Epithelial cell of prostate (primary cell): ENCODE measurements at regions not wholly inside any gene's neighbourhood (a gene's known extent, or its start where the extent isn't known, plus 50 kb on each side); places are given as distances from the start of the nearest gene placed in this dataset.

Source experiments
- DNase-seq: peaks from one replicate; pipeline ENCODE4 v3.0.0-alpha.2; 2011; ENCODE audit warnings: low read depth, low spot score
- H3K27ac ChIP-seq: fragments of 450-650 bp; 2 replicates; pipeline ENCODE4 v1.5.1; 2017; ENCODE audit warnings: mild to moderate bottlenecking

GRCh38 chr12:59839514-59839913, 243.7 kb downstream of the SLC16A7 start:
- no peak overlapping the region for H3K27ac ChIP-seq
- no peak for DNase-seq

- DNase-seq = no peak
- no peak overlapping the region for H3K27ac ChIP-seq
These were observed 247.5 kb downstream of the SLC16A7 start for GRCh38 chr12:59843260-59843843.

- DNase-seq = no peak
- H3K27ac ChIP-seq = no peak overlapping the region
These were observed 248.9 kb downstream of the SLC16A7 start for GRCh38 chr12:59844750-59845149.

- no peak for DNase-seq
- H3K27ac ChIP-seq = no peak overlapping the region
These were observed 249.5 kb downstream of the SLC16A7 start for GRCh38 chr12:59845293-59845692.

- DNase-seq = no peak
- no peak overlapping the region for H3K27ac ChIP-seq
These were observed 251.3 kb downstream of the SLC16A7 start for GRCh38 chr12:59847127-59847526.

GRCh38 chr12:59850268-59850667, 254.4 kb downstream of the SLC16A7 start:
- no peak overlapping the region for H3K27ac ChIP-seq
- DNase-seq = no peak

- DNase-seq = no peak
- no peak overlapping the region for H3K27ac ChIP-seq
These were observed 262.8 kb downstream of the SLC16A7 start for GRCh38 chr12:59858508-59859170.

- H3K27ac ChIP-seq = no peak overlapping the region
- DNase-seq = no peak
These were observed 263.3 kb downstream of the SLC16A7 start for GRCh38 chr12:59859171-59859510.

- DNase-seq = no peak
- no peak overlapping the region for H3K27ac ChIP-seq
These were observed 265.8 kb downstream of the SLC16A7 start for GRCh38 chr12:59861635-59862034.

GRCh38 chr12:59867055-59867454, 271.2 kb downstream of the SLC16A7 start:
- no peak overlapping the region for H3K27ac ChIP-seq
- DNase-seq = no peak

GRCh38 chr12:59867689-59868088, 271.9 kb downstream of the SLC16A7 start:
- no peak for DNase-seq
- H3K27ac ChIP-seq = no peak overlapping the region

- no peak overlapping the region for H3K27ac ChIP-seq
- no peak for DNase-seq
These were observed 275.9 kb downstream of the SLC16A7 start for GRCh38 chr12:59871779-59872178.

GRCh38 chr12:59873136-59873535, 277.3 kb downstream of the SLC16A7 start:
- no peak overlapping the region for H3K27ac ChIP-seq
- no peak for DNase-seq

GRCh38 chr12:59874781-59875180, 279.0 kb downstream of the SLC16A7 start:
- no peak overlapping the region for H3K27ac ChIP-seq

GRCh38 chr12:59886131-59886733, 290.4 kb downstream of the SLC16A7 start:
- no peak overlapping the region for H3K27ac ChIP-seq
- DNase-seq = no peak

More at GRCh38 chr12:59874781-59875180, 279.0 kb downstream of the SLC16A7 start:
- no peak for DNase-seq

GRCh38 chr12:59887178-59887577, 291.3 kb downstream of the SLC16A7 start:
- no peak for DNase-seq
- no peak overlapping the region for H3K27ac ChIP-seq

- no peak for DNase-seq
- H3K27ac ChIP-seq = no peak overlapping the region
These were observed 295.2 kb downstream of the SLC16A7 start for GRCh38 chr12:59890896-59891579.

GRCh38 chr12:59895166-59895775, 299.4 kb downstream of the SLC16A7 start:
- no peak overlapping the region for H3K27ac ChIP-seq
- no peak for DNase-seq

- no peak overlapping the region for H3K27ac ChIP-seq
- DNase-seq = no peak
These were observed 309.2 kb downstream of the SLC16A7 start for GRCh38 chr12:59904874-59905521.

- DNase-seq = no peak
- no peak overlapping the region for H3K27ac ChIP-seq
These were observed 315.7 kb downstream of the SLC16A7 start for GRCh38 chr12:59911516-59911915.
